Adrenal gland (tissue), 5 donors: ENCODE measurements at regions not wholly inside any gene's neighbourhood (a gene's known extent, or its start where the extent isn't known, plus 50 kb on each side); places are given as distances from the start of the nearest gene placed in this dataset.

Source experiments
- POLR2A ChIP-seq, 2 donors: fragments of 450-650 bp; IDR thresholded peaks; one replicate each; pipeline ENCODE4 v1.6.1; 2017; ENCODE audit warnings: antibody characterized with exemption in 2 of 2, mild to moderate bottlenecking in 2 of 2, moderate library complexity in 1 of 2
- TF ChIP-seq, protein P1 (sequence below), 6 experiments: fragments of 450-650 bp in 4 of 6; fragments of 200-600 bp in 2 of 6; sonication (generic) in 1 of 6; IDR thresholded peaks; 1 replicate in 5 of 6; 2 replicates in 1 of 6; pipeline versions ENCODE4 v1.5.1 to v1.8.0; 2016 to 2021; ENCODE audit warnings: antibody characterized with exemption in 6 of 6, mild to moderate bottlenecking in 2 of 6, moderate library complexity in 1 of 6
- donor health status: DM: no; HTN: no; CAD: no.

DNA sequence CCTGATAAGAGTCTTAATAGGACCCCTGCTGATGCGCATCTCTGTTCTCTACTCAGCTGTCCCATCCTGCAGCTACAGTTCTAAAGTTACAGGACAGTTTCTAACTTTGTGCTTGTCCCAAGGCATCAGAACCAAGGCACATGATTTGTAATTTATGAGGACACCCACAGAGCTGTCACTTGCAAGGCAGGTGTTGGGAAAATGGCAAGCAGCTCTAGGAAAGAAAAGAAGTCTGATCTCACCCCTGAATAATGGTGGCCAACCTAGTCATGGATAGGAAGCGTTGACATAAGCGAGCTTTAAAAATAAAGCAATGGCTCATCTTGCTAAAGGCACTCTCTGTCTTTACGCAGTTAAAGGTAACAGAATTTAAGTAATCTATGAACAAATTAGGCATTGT lies 127.6 kb upstream of the VGLL2 start:
- TF ChIP-seq, protein P1, sequence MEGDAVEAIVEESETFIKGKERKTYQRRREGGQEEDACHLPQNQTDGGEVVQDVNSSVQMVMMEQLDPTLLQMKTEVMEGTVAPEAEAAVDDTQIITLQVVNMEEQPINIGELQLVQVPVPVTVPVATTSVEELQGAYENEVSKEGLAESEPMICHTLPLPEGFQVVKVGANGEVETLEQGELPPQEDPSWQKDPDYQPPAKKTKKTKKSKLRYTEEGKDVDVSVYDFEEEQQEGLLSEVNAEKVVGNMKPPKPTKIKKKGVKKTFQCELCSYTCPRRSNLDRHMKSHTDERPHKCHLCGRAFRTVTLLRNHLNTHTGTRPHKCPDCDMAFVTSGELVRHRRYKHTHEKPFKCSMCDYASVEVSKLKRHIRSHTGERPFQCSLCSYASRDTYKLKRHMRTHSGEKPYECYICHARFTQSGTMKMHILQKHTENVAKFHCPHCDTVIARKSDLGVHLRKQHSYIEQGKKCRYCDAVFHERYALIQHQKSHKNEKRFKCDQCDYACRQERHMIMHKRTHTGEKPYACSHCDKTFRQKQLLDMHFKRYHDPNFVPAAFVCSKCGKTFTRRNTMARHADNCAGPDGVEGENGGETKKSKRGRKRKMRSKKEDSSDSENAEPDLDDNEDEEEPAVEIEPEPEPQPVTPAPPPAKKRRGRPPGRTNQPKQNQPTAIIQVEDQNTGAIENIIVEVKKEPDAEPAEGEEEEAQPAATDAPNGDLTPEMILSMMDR (IDR thresholded peaks at IDR 0.05) = no peak
- no peak for TF ChIP-seq POLR2A (IDR thresholded peaks at IDR 0.05)
